ENCODE measurements at regions not wholly inside any gene's neighbourhood (a gene's known extent, or its start where the extent isn't known, plus 50 kb on each side); places are given as distances from the start of the nearest gene placed in this dataset.

- no peak for TF ChIP-seq POLR2A (IDR thresholded peaks at IDR 0.05)
- TF ChIP-seq CTCF (IDR thresholded peaks at IDR 0.05), result no peak
These were observed 74.4 kb upstream of the MDFIC2 start for GRCh38 chr3:70386846-70387245.

Data from uterus (tissue), 2 donors.